ENCODE measurements at regions not wholly inside any gene's neighbourhood (a gene's known extent, or its start where the extent isn't known, plus 50 kb on each side); places are given as distances from the start of the nearest gene placed in this dataset.
"Not testable (repeated sequence)": the region's sequence is repeated elsewhere in the genome, so short reads cannot be mapped to it uniquely, and the experiment has no call there.

DNA sequence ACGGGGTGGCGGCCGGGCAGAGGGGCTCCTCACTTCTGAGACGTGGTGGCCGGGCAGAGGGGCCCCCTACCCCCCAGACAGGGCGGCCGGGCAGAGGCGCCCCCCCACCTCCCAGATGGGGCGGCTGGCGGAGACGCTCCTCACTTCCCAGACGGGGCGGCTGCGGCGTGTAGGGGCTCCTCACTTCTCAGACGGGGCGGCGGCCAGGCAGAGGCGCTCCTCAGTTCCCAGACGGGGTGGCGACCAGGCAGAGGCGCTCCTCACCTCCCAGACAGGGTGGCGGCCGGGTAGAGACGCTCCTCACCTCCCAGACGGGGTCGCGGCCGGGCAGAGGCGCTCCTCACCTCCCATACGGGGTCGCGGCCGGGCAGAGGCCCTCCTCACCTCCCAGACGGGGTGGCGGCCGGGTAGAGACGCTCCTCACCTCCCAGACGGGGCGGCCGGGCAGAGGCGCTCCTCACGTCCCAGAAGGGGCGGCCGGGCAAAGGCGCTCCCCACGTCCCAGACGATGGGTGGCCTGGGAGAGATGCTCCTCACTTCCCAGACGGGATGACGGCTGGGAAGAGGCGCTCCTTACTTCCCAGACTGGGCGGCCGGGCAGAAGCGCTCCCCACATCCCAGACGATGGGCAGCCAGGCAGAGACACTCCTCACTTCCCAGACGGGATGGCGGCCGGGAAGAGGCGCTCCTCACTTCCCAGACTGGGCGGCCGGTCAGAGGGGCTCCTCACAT, 536.6 kb upstream of the TUSC1 start:
- TF ChIP-seq CTCF (IDR thresholded peaks at IDR 0.05; ENCODE audit: low read depth, low read length, poor library complexity, severe bottlenecking); EZH2phosphoT487 (IDR thresholded peaks at IDR 0.05; ENCODE audit: borderline replicate concordance, low read length): not testable (repeated sequence)
